Activated CD8-positive, alpha-beta memory T cell treated with anti-CD3 and anti-CD28 coated beads, Interleukin-2, amount 10 ng/mL, durations not matched to agents 7 days and 5 days (primary cell): ENCODE measurements at regions not wholly inside any gene's neighbourhood (a gene's known extent, or its start where the extent isn't known, plus 50 kb on each side); places are given as distances from the start of the nearest gene placed in this dataset.
"Not testable (repeated sequence)": the region's sequence is repeated elsewhere in the genome, so short reads cannot be mapped to it uniquely, and the experiment has no call there.

ENCODE experiments used
- ATAC-seq: fragments of 150-1000 bp; cut with Tn5 transposase; one replicate; pipeline ENCODE4 v1.10.0; 2021; ENCODE audit warnings: moderate library complexity
- CTCF ChIA-PET: fragments of 350-600 bp; sonication (Branson Sonifier 250); formaldehyde crosslinking; loops from one replicate; lab custom pipeline; 2021; ENCODE audit warnings: antibody characterized with exemption; lab: Charles Lee
- DNase-seq: peaks from one replicate; pipeline ENCODE4 v3.0.0-alpha.2; 2020
- H3K27ac Mint-ChIP-seq: one replicate; pipeline ENCODE4 v1.8.0; 2021; ENCODE audit warnings: mild to moderate bottlenecking, mixed read lengths
- H3K27me3 Mint-ChIP-seq: one replicate; pipeline ENCODE4 v1.8.0; 2021; ENCODE audit warnings: mixed read lengths
- H3K36me3 Mint-ChIP-seq: one replicate; pipeline ENCODE4 v1.8.0; 2021; ENCODE audit warnings: mild to moderate bottlenecking, mixed read lengths
- H3K4me1 Mint-ChIP-seq: one replicate; pipeline ENCODE4 v1.8.0; 2021; ENCODE audit warnings: mixed read lengths
- H3K4me3 Mint-ChIP-seq: one replicate; pipeline ENCODE4 v1.8.0; 2021; ENCODE audit warnings: mild to moderate bottlenecking, moderate library complexity, mixed read lengths
- H3K9me3 Mint-ChIP-seq: one replicate; pipeline ENCODE4 v1.8.0; 2022; ENCODE audit warnings: low read depth, mixed read lengths

DNA sequence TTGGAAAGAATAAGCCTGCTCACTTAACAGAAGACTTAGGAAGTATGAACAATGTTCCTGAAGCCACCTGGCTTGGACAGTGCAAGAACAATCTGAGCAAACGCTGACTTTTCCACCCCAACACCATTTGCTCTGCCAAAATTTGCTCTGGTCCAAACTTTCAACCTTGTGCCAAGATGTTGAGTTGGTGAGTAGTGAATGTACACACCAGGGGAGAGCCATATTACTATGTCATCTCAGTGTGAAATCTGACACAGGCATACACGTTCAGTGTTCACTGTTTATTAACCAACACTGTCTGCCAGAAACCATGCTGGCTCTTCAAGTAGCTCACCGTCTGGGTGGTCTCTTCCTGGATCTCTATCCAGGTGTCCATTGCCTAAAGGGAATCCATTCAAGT is 152.9 kb upstream of the LPP start:
- Mint-ChIP-seq H3K4me1 (peaks cover 62% of the 10 kb centered on the region), H3K27me3 (no peaks in the 10 kb centered on the region), H3K4me3 (no peak overlapping the region), H3K36me3 (peaks cover 14% of the 10 kb centered on the region), H3K9me3 (peaks cover 2% of the 10 kb centered on the region), H3K27ac (peak overlapping the region; percentile 97)
- DNase-seq = no peak
- CTCF ChIA-PET = interaction anchor here (1.7 to 7.2 kb wide), 2 partner anchors 253 to 261 kb away, joined by 7 to 35 read pairs; no protein-coding TSS in a partner anchor
- ATAC-seq = no peak

DNA sequence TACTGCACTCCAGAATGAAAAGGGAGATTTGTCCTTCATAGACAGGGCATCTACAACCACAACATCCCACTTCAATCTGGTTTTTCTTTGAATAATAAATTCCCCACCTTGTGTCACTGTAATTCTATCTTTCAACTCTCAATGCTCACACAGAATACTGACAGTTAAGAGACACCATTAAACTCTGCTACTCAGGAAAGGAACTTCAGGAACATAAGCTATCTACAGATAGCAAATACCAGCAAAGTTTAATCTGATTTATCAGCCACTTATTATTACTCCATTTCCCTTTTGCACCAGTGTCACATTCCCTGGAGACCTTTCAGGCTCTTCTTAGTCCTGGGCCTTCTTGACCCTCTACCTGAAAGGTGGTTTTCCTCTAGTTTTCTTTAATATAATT is 152.0 kb upstream of the LPP start:
- H3K9me3 Mint-ChIP-seq = peaks cover 2% of the 10 kb centered on the region
- no peak for ATAC-seq

DNA sequence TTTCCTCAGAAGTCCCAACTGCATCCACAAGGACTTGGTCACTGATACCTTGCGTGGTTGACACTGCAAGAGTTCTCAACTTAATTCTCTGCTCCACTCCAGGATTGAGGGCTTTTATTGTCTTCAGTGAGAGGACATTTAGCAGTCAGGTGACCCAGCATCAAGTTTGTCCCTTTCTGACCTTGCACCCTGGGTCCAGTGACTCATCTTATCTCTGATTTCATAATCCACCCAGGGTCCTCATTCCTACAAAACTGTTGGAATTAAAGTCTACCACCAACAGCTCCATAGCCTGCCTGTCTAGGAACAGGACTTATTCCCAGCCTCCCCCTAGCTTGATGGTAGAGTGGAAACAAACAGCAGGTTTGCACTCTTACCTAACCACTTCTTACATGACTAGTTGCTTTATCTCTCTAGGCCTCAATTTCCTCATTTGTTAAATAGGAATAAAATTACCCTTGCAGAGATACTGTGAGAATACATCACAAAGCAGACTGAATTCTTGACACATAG is 151.3 kb upstream of the LPP start:
- no peak for DNase-seq
- H3K36me3 Mint-ChIP-seq = peaks cover 13% of the 10 kb centered on the region
- CTCF ChIA-PET = interaction anchor here (1.3 to 1.7 kb wide), 3 partner anchors 12 to 255 kb away, joined by 3 to 4 read pairs (median 4); no protein-coding TSS in a partner anchor

More for the DNA sequence above, 152.0 kb upstream of the LPP start:
- Mint-ChIP-seq H3K27ac (no peak overlapping the region), H3K27me3 (no peaks in the 10 kb centered on the region), H3K4me3 (no peak overlapping the region), H3K4me1 (peaks cover 63% of the 10 kb centered on the region), H3K36me3 (peaks cover 13% of the 10 kb centered on the region)
- DNase-seq = no peak
- CTCF ChIA-PET = no interaction called here

DNA sequence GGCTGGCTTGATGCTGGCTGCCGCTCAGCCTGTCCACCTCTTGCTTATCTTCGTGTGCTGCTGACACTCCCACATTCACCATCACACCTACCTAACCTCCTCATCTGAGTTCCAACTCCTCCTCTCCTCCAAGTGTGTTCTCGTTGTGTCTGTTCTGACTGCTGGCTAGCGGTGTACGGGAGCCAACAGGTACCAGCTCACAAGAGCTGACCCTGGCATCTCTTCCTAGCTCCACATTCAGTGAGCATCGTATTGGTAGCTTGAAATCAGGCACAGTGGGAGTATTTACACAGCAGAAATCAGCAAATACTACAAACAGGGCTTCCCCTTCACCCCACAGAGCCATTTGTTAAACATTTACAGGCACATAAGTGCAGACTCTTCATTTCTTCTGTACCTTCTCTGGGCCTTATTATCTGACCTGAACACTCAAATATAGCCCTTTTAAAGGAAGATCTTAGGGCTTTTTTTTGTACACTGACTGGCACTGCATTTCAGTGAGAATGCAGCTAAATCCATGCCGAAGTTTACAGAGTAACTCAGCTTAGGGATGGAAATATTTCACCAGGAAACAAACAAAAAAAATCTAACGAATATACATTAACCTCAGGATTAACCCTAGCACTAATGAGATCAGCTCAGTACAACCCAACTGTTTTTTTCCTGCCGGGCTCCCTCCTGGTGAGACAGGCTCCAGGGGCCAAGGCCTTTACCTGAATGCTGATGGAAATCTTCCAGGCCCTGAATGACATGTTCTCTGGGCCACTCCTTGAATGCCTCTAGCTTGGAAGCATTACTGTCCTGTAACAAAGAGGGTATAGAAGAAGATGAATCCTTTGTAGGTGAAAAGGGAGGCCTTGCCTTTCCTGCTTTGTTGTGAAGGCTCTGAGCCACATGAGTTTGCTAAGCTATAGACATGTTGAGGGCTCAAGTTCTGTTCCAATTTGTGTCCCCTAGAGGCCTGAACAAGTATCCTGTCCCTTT is 150.5 kb upstream of the LPP start:
- Mint-ChIP-seq H3K9me3 (peaks cover 2% of the 10 kb centered on the region), H3K27ac (no peak overlapping the region), H3K27me3 (no peaks in the 10 kb centered on the region), H3K4me1 (peaks cover 51% of the 10 kb centered on the region), H3K4me3 (no peak overlapping the region), H3K36me3 (peaks cover 14% of the 10 kb centered on the region)
- ATAC-seq (no peak), DNase-seq (no peak)
- CTCF ChIA-PET = interaction anchor here (1.3 to 1.8 kb wide), 4 partner anchors 13 to 263 kb away, joined by 3 to 5 read pairs (median 4); no protein-coding TSS in a partner anchor

More for the DNA sequence above, 151.3 kb upstream of the LPP start:
- H3K4me3 Mint-ChIP-seq = no peak overlapping the region
- H3K27me3 Mint-ChIP-seq = no peaks in the 10 kb centered on the region
- no peak overlapping the region for H3K27ac Mint-ChIP-seq
- peaks cover 2% of the 10 kb centered on the region for H3K9me3 Mint-ChIP-seq
- no peak for ATAC-seq
- peaks cover 59% of the 10 kb centered on the region for H3K4me1 Mint-ChIP-seq

DNA sequence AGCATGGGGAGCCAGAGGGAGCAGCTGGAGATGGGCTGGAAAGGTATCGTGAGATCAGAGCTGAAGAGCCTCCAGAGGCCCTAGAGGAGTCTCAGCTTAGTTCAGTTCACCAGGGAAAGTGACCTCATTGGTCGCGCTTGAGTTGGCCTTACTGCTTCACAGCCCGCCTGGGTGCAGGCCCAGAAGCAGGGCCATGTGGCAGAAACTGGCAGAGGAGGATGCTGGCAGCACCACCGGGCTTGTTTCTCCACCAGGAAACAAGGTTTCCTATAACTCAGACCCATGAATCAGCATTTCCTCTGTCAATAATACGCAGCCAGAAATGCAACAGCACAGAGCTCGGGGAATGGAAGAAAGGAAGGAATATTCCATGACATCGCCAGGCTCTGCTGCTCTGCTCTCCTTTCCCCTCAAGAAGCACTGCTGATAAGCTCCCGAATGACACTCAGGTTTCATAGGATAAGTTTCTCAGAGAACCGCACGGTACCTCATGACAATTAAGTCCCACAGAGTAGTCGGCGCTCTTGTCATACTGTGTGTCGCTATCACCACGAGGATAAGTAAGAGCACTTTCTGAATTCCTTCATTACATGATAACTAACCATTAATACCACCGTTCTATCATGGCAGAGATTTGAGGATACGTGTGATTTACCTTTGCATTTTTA is 147.1 kb upstream of the LPP start:
- H3K36me3 Mint-ChIP-seq = peaks cover 10% of the 10 kb centered on the region
- no peak for DNase-seq

DNA sequence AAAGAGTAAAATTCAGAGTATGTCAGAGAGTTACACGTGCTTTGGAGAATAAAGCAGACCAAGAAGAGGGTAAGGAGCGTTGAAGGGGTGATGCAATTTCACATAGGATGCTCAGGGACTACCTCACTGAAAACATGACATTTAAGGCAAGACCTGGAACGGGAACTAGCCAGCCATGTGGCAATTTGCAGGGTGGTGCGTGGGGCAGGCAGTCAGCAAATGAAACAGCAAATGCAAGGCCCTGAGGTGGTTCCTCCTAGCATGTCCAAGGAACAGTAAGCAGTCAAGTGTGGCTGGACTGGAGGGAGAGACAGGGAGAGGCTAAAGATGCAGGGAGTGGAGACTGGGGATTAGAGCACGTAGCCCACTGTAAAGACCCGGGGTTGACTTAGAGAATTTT is 146.1 kb upstream of the LPP start:
- Mint-ChIP-seq H3K9me3 (peaks cover 2% of the 10 kb centered on the region), H3K27me3 (peaks cover 3% of the 10 kb centered on the region), H3K27ac (no peak overlapping the region), H3K4me3 (no peak overlapping the region), H3K36me3 (peaks cover 9% of the 10 kb centered on the region), H3K4me1 (peaks cover 15% of the 10 kb centered on the region)
- CTCF ChIA-PET = no interaction called here
- ATAC-seq (no peak), DNase-seq (no peak)

More for the DNA sequence above, 147.1 kb upstream of the LPP start:
- Mint-ChIP-seq H3K27me3 (no peaks in the 10 kb centered on the region), H3K9me3 (peaks cover 4% of the 10 kb centered on the region), H3K27ac (no peak overlapping the region), H3K4me1 (peaks cover 22% of the 10 kb centered on the region), H3K4me3 (no peak overlapping the region)
- ATAC-seq = no peak
- CTCF ChIA-PET = interaction anchor here (1.6 kb wide), 1 partner anchor 41 kb away, joined by 3 read pairs; no protein-coding TSS in a partner anchor

DNA sequence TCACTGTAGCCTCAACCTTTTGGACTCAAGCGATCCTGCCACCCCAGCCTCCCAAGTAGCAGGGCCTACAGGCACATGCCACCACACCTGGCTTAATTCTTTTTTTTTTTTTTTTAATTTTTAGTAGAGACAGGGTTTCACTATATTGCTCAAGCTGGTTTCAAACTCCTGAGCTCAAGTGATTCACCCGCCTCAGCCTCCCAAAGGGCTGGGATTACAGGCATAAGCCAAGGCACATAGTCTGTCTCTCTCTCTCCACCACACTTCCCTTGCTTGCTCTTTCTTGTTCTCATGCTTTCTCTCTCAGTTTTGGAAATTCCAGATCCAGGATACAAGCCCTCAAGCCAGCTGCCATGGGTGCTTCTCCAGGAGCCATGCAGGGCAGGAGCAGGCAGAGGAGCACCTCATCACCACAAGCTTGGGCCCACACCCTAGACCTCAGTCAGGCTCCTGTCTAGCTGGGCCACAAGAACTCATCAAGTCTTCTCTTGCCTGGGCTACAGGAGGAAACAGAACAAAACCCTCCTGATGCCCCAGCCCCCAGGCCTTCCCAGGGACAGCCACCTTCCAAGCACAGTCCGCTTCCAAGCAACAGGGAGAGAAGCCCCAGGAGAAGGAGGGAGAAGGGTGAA is 145.3 kb upstream of the LPP start:
- Mint-ChIP-seq H3K9me3 (peaks cover 2% of the 10 kb centered on the region), H3K4me1 (peaks cover 12% of the 10 kb centered on the region), H3K27ac (no peak overlapping the region), H3K36me3 (peaks cover 8% of the 10 kb centered on the region), H3K4me3 (no peak overlapping the region), H3K27me3 (peaks cover 3% of the 10 kb centered on the region)
- ATAC-seq (no peak), DNase-seq (no peak)
- CTCF ChIA-PET = interaction anchor here (0.7 kb wide), 1 partner anchor 39 kb away, joined by 3 read pairs; no protein-coding TSS in a partner anchor

DNA sequence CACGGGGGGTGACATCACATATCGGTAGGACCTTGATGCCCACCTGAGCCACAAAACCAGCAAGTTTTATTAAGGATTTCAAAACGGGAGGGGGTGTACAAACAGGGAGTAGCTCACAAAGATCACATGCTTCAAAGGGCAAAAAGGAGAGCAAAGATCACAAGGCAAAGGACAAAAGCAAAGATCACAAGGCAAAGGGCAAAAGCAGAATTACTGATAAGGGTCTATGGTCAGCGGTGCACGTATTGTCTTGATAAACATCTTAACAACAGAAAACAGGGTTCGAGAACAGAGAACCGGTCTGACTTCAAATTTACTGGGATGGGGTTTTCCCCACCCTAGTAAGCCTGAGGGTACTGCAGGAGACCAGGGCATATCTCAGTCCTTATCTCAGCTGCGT is 143.5 kb upstream of the LPP start:
- CTCF ChIA-PET = no interaction called here
- no peak overlapping the region for H3K4me3 Mint-ChIP-seq

DNA sequence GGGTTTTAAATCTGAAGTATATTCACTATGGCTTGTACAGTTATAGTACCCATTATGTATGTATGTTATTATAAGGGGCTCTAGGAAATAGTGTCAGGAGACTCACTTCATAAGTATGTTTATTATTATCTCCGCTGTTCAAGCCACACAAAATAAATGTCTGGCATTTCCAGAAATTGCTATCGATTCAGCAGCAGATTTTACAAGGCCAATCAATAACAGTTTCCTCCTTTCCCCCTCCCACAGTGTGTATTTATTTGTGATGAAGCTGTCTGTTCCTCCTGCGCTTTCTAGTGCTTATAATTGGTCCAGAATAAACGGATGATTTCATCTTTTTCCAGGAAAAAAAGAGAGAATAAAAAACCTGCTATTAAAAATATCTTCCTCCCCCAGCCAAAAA is 134.2 kb upstream of the LPP start:
- Mint-ChIP-seq H3K27ac (no peak overlapping the region), H3K9me3 (peaks cover 5% of the 10 kb centered on the region), H3K27me3 (peaks cover 6% of the 10 kb centered on the region), H3K4me1 (no peaks in the 10 kb centered on the region), H3K36me3 (no peaks in the 10 kb centered on the region), H3K4me3 (no peak overlapping the region)
- CTCF ChIA-PET = no interaction called here
- DNase-seq (no peak), ATAC-seq (no peak)

More for the DNA sequence above, 143.5 kb upstream of the LPP start:
- Mint-ChIP-seq H3K36me3 (peaks cover 8% of the 10 kb centered on the region), H3K9me3 (peaks cover 2% of the 10 kb centered on the region), H3K27ac (no peak overlapping the region), H3K27me3 (peaks cover 8% of the 10 kb centered on the region), H3K4me1 (peaks cover 12% of the 10 kb centered on the region)
- no peak for DNase-seq
- ATAC-seq = no peak

DNA sequence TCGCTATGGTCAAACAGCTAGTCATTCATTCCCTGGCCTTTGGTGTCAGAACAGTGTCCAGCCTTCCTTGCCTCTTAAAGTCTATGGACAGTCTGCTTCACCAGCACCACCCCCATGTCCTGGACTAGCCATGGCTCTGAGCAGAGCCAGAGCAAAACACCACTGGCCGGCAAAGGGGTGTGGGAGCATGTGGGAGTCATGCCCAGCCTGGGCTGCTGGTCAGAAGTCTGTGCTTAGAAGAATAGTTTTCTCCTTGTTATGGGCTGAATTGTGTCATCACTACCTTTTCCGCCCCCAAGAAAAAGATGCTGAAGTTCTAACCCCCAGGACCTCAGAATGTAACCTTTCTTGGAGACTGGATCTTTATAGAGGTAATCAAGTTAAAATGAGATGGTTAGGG is 132.9 kb upstream of the LPP start:
- no peak overlapping the region for H3K27ac Mint-ChIP-seq
- no peak for ATAC-seq
- H3K4me1 Mint-ChIP-seq = no peaks in the 10 kb centered on the region
- DNase-seq = no peak
- H3K4me3 Mint-ChIP-seq = no peak overlapping the region
- H3K9me3 Mint-ChIP-seq = peaks cover 5% of the 10 kb centered on the region
- H3K27me3 Mint-ChIP-seq = peaks cover 6% of the 10 kb centered on the region
- CTCF ChIA-PET = interaction anchor here (0.5 kb wide), 1 partner anchor 1274 kb away, joined by 3 read pairs; no protein-coding TSS in a partner anchor
- no peaks in the 10 kb centered on the region for H3K36me3 Mint-ChIP-seq

DNA sequence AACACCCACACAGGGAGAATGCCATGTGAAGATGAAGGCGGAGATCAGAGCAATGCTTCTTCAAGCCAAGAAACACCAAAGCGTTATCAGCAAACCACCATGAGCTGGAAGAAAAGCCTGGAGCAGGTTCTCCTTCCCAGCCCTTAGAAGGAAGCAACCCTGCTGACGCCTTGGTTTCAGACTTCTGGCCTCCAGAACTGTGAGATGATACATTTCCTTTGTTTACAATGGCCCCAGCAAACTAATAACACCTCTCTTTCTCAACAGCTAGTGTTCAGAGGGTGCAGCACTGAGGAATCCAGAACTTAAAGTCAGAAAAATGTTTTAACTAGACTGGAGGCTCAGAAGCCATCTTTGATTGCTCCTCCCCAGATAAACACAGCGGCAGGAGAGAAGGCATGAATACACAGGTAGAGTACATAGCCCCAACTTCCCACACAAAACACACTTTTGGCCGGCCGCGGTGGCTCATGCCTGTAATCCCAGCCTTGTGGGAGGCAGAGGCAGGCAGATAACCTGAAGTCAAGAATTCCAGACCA is 132.4 kb upstream of the LPP start:
- CTCF ChIA-PET = interaction anchor here (0.5 to 0.7 kb wide), 2 partner anchors 37 to 1274 kb away, joined by 3 read pairs; no protein-coding TSS in a partner anchor
- no peaks in the 10 kb centered on the region for H3K36me3 Mint-ChIP-seq
- H3K27me3 Mint-ChIP-seq = peaks cover 6% of the 10 kb centered on the region
- H3K27ac Mint-ChIP-seq = no peak overlapping the region
- H3K4me3 Mint-ChIP-seq = no peak overlapping the region
- DNase-seq (no peak), ATAC-seq (no peak)
- H3K9me3 Mint-ChIP-seq = peaks cover 5% of the 10 kb centered on the region
- H3K4me1 Mint-ChIP-seq = no peaks in the 10 kb centered on the region

DNA sequence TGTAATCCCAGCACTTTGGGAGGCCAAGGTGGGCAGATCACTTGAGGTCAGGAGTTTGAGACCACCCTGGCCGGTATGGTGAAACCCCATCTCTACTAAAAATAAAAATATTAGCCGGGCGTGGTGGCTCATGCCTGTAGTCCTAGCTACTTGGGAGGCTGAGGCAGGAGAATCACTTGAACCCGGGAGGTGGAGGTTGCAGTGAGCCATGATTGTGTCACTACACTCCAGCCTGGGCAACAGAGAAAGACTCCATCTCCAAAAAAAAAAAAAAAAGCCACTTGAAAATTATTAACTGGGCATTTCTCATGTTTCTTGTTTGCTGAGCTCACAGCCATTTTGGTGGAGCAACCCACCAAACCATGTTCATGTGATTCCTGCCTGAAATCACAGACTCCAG is 131.1 kb upstream of the LPP start:
- not testable (repeated sequence) for DNase-seq, ATAC-seq, H3K27me3 Mint-ChIP-seq, H3K36me3 Mint-ChIP-seq, H3K4me3 Mint-ChIP-seq, H3K27ac Mint-ChIP-seq, H3K4me1 Mint-ChIP-seq, H3K9me3 Mint-ChIP-seq
- CTCF ChIA-PET = interaction anchor here (0.7 kb wide), 1 partner anchor 135 kb away, joined by 3 read pairs; no protein-coding TSS in a partner anchor
